ENCODE measurements at regions not wholly inside any gene's neighbourhood (a gene's known extent, or its start where the extent isn't known, plus 50 kb on each side); places are given as distances from the start of the nearest gene placed in this dataset.
A peak's percentile ranks its signal among the peaks of the same experiment; 100 is the strongest.

DNA sequence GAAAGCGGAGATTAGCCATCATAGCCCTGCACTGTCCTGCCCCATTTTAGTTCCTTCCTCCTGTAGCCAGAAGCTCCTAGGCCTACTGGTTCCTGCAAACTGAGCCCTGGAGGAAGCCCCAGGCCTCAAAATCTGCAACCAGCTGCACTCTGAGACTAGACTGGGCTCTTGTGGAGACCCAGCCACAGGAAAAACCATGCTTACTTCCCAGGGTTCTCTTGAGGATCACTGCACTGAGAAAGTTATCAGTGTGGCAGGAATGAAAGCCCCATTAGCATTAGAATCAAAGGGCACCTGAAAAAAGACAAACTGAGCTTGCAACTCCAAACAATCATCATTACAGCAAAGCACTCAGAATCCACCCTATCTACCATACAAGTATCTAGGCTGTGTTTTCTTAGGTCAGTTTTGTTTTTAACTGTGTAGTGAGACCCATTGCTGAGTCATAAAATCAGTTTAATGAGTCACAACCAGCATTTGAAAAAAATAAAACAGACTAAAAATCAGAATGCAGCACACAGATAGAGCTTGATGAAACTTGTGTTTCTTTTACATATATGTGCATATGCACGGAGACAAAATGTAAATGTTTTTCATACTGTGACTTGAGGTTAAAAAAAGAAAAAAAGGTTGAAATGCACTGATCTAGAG is 91.0 kb downstream of the UNC5CL start:
- Histone ChIP-seq H3K27ac (ENCODE audit: low read depth, low read length) (no peak overlapping the region), H3K27me3 (ENCODE audit: control insufficient read depth, insufficient read depth, low read length) (no peaks in the 10 kb centered on the region), H3K36me3 (ENCODE audit: control insufficient read depth, insufficient read depth, low read length) (no peaks in the 10 kb centered on the region), H3K4me1 (ENCODE audit: control insufficient read depth, insufficient read depth, low read length) (no peaks in the 10 kb centered on the region), H3K9me3 (ENCODE audit: control insufficient read depth, insufficient read depth, low read length) (no peaks in the 10 kb centered on the region), H3K4me3 (ENCODE audit: low read depth, low read length) (no peak overlapping the region)
- DNase-seq (ENCODE audit: low read depth in 4 of 6, low spot score in 6 of 6): no peak
- WGBS (ENCODE audit: insufficient coverage): 100% methylated on average over 2 of the region's 2 CpGs

DNA sequence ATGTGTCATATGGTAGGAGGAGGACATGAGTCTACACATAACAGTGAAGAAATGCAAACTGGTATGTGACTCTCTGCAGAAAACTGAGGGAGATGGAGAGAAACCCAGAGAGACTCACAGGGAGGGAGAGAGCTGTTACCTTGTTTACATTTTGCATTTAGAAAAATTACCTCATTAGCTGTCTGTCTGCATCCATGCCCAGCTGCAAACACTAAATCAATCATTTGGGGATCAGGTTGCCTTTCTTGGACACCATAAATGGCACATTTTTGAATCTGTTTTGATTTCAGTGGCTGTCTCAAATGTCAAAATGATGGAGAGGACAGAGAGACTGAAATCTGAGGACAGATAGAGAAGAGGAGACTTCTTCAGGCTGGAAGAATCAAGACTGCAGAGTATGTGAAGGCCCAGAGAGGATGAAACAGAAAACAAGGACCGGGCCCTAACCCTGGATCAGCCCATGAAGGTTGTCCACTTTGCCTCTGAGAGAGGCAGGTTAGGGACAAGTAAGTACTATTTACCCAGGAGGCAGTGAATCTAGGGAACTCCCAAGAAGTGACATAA is 92.2 kb downstream of the UNC5CL start:
- Histone ChIP-seq H3K9me3 (ENCODE audit: control insufficient read depth, insufficient read depth, low read length) (no peaks in the 10 kb centered on the region), H3K4me3 (ENCODE audit: low read depth, low read length) (no peak overlapping the region), H3K27ac (ENCODE audit: low read depth, low read length) (no peak overlapping the region), H3K36me3 (ENCODE audit: control insufficient read depth, insufficient read depth, low read length) (no peaks in the 10 kb centered on the region), H3K27me3 (ENCODE audit: control insufficient read depth, insufficient read depth, low read length) (no peaks in the 10 kb centered on the region), H3K4me1 (ENCODE audit: control insufficient read depth, insufficient read depth, low read length) (no peaks in the 10 kb centered on the region)
- DNase-seq (ENCODE audit: low read depth in 4 of 6, low spot score in 6 of 6): no peak
- 91% methylated on average over 1 of the region's 1 CpG for WGBS (ENCODE audit: insufficient coverage)

DNA sequence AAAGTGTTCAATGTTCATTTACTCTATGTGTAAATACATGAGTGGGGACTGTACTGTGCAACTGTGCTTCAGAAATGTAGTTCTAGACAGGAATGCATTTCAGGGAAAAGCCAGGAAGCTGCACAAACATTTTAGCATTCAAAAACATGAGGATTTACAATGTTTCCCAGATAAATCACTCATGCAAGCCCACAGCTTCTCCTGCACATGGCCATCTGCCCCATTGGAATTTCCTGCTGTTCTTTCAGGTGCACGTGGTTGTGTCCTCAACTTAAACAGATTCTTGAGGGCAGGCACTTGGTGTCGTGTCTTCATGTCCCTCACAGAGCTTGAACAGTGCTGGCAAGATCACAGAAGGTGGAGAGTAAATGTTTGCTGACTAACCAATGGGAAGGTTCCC is 101.5 kb downstream of the UNC5CL start:
- WGBS (ENCODE audit: insufficient coverage): 61% methylated on average over 2 of the region's 2 CpGs
- Histone ChIP-seq H3K27me3 (ENCODE audit: control insufficient read depth, insufficient read depth, low read length) (peaks cover 2% of the 10 kb centered on the region), H3K9me3 (ENCODE audit: control insufficient read depth, insufficient read depth, low read length) (no peaks in the 10 kb centered on the region), H3K4me1 (ENCODE audit: control insufficient read depth, insufficient read depth, low read length) (no peaks in the 10 kb centered on the region), H3K27ac (ENCODE audit: low read depth, low read length) (no peak overlapping the region), H3K4me3 (ENCODE audit: low read depth, low read length) (no peak overlapping the region), H3K36me3 (ENCODE audit: control insufficient read depth, insufficient read depth, low read length) (no peaks in the 10 kb centered on the region)
- DNase-seq (ENCODE audit: low read depth in 4 of 6, low spot score in 6 of 6): no peak

DNA sequence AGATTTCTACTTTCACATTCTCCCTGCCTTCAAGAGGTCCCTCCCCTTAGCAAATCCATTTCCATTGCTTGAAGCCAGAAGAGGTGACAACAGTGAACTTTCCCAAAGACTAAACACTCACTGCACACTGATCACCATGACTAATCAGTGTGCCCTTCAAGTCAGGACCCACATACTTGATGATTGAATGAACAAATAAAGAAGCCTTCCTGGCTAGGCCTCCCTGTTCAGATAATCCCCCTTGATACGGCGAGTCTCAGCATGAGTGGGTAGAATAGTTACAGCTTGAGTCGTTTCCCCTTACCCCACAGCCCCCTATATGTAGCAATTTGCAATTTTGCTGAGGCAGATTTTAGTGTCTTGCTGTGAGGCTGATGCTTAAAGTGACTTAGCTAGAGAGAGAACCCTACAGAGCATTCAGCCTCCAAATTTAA is 102.2 kb downstream of the UNC5CL start:
- Histone ChIP-seq H3K4me1 (ENCODE audit: control insufficient read depth, insufficient read depth, low read length) (no peaks in the 10 kb centered on the region), H3K27ac (ENCODE audit: low read depth, low read length) (no peak overlapping the region), H3K9me3 (ENCODE audit: control insufficient read depth, insufficient read depth, low read length) (no peaks in the 10 kb centered on the region), H3K4me3 (ENCODE audit: low read depth, low read length) (no peak overlapping the region), H3K27me3 (ENCODE audit: control insufficient read depth, insufficient read depth, low read length) (peaks cover 2% of the 10 kb centered on the region), H3K36me3 (ENCODE audit: control insufficient read depth, insufficient read depth, low read length) (no peaks in the 10 kb centered on the region)
- peak in 2 of 6 donors; percentile 14 to 68 for DNase-seq (ENCODE audit: low read depth in 4 of 6, low spot score in 6 of 6)
- no CpG with 5 or more reads among the region's 3 CpGs for WGBS (ENCODE audit: insufficient coverage)

DNA sequence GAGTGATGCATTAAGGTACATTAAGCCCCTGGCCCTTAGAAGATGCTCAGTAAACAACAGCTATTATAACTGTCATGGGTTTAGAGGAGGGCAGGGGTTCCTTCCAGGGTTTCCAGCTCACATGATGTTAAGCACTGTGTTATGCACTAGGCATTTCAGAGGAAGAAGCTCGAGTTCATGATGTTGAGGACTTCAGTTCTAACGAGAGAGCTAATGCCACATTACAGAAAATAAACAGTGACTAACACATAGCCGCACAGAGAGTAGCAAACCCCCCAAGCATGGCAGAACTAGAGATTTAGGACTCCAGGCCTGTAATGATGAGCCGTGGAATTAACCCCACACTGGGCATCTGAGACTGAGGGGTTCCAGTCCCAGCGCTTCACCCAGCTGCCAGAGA is 105.2 kb downstream of the UNC5CL start:
- H3K4me3 ChIP-seq (ENCODE audit: low read depth, low read length): no peak overlapping the region
- 100% methylated on average over 1 of the region's 5 CpGs for WGBS (ENCODE audit: insufficient coverage)

DNA sequence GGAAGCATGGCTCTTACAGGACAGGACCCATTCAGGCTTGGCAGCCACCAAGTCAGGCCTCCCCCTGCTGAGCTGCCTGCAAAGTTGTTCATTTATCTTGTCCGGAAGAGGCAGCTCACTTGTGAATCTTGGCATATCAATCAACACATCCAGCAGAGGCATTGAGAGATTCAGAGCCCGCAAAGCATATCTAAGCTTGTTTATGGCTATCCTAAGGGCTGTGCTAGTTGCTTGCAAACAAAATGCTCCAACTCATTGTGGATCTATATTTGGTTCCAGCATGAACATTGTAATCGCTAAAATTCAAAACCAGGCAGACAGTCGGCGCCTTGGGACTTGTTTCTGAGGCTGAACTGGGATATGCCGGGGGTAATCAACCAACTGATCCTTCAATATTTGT is 106.1 kb downstream of the UNC5CL start:
- no peaks in the 10 kb centered on the region for H3K36me3 ChIP-seq (ENCODE audit: control insufficient read depth, insufficient read depth, low read length)
- no peak overlapping the region for H3K4me3 ChIP-seq (ENCODE audit: low read depth, low read length)
- WGBS (ENCODE audit: insufficient coverage): 85% methylated on average over 6 of the region's 6 CpGs
- H3K27me3 ChIP-seq (ENCODE audit: control insufficient read depth, insufficient read depth, low read length): peaks cover 2% of the 10 kb centered on the region
- H3K27ac ChIP-seq (ENCODE audit: low read depth, low read length): no peak overlapping the region
- no peaks in the 10 kb centered on the region for H3K4me1 ChIP-seq (ENCODE audit: control insufficient read depth, insufficient read depth, low read length)
- H3K9me3 ChIP-seq (ENCODE audit: control insufficient read depth, insufficient read depth, low read length): no peaks in the 10 kb centered on the region
- DNase-seq (ENCODE audit: low read depth in 4 of 6, low spot score in 6 of 6): no peak

More for the DNA sequence above, 105.2 kb downstream of the UNC5CL start:
- Histone ChIP-seq H3K4me1 (ENCODE audit: control insufficient read depth, insufficient read depth, low read length) (no peaks in the 10 kb centered on the region), H3K9me3 (ENCODE audit: control insufficient read depth, insufficient read depth, low read length) (no peaks in the 10 kb centered on the region), H3K27ac (ENCODE audit: low read depth, low read length) (no peak overlapping the region), H3K36me3 (ENCODE audit: control insufficient read depth, insufficient read depth, low read length) (no peaks in the 10 kb centered on the region), H3K27me3 (ENCODE audit: control insufficient read depth, insufficient read depth, low read length) (peaks cover 2% of the 10 kb centered on the region)
- no peak for DNase-seq (ENCODE audit: low read depth in 4 of 6, low spot score in 6 of 6)

- no peak overlapping the region for H3K4me3 ChIP-seq (ENCODE audit: low read depth, low read length)
- no peaks in the 10 kb centered on the region for H3K9me3 ChIP-seq (ENCODE audit: control insufficient read depth, insufficient read depth, low read length)
- H3K27me3 ChIP-seq (ENCODE audit: control insufficient read depth, insufficient read depth, low read length): peaks cover 2% of the 10 kb centered on the region
- no peak overlapping the region for H3K27ac ChIP-seq (ENCODE audit: low read depth, low read length)
- H3K36me3 ChIP-seq (ENCODE audit: control insufficient read depth, insufficient read depth, low read length): no peaks in the 10 kb centered on the region
- no peaks in the 10 kb centered on the region for H3K4me1 ChIP-seq (ENCODE audit: control insufficient read depth, insufficient read depth, low read length)
- DNase-seq (ENCODE audit: low read depth in 4 of 6, low spot score in 6 of 6): no peak
- 90% methylated on average over 2 of the region's 2 CpGs for WGBS (ENCODE audit: insufficient coverage)
Measured at GRCh38 chr6:40932366-40932765, 106.7 kb downstream of the UNC5CL start.

DNA sequence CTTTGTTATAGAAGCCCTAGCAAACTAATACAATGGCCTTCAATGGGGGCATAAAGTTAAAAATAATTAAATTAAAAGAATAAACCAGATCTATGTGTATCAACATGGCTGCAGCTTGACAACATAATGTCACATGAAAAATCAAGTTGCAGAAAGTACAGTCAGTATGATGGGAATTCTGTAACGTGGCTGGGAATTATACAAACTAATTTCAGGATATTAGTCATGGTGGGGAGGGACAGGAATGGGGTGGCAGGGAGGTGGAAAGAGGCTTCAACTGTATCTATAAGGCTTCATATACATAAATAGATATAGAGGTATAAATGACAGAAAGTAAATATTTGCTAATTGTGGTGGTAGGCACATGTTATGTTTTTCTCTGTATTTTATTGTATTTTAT is 107.1 kb downstream of the UNC5CL start:
- DNase-seq (ENCODE audit: low read depth in 4 of 6, low spot score in 6 of 6): no peak
- Histone ChIP-seq H3K27me3 (ENCODE audit: control insufficient read depth, insufficient read depth, low read length) (peaks cover 2% of the 10 kb centered on the region), H3K27ac (ENCODE audit: low read depth, low read length) (no peak overlapping the region), H3K4me3 (ENCODE audit: low read depth, low read length) (no peak overlapping the region), H3K36me3 (ENCODE audit: control insufficient read depth, insufficient read depth, low read length) (no peaks in the 10 kb centered on the region), H3K4me1 (ENCODE audit: control insufficient read depth, insufficient read depth, low read length) (no peaks in the 10 kb centered on the region), H3K9me3 (ENCODE audit: control insufficient read depth, insufficient read depth, low read length) (no peaks in the 10 kb centered on the region)
- WGBS (ENCODE audit: insufficient coverage): no CpG with 5 or more reads among the region's 1 CpG

- DNase-seq (ENCODE audit: low read depth in 4 of 6, low spot score in 6 of 6): no peak
- 78% methylated on average over 3 of the region's 3 CpGs for WGBS (ENCODE audit: insufficient coverage)
- H3K27me3 ChIP-seq (ENCODE audit: control insufficient read depth, insufficient read depth, low read length): peaks cover 2% of the 10 kb centered on the region
- H3K36me3 ChIP-seq (ENCODE audit: control insufficient read depth, insufficient read depth, low read length): no peaks in the 10 kb centered on the region
- H3K4me3 ChIP-seq (ENCODE audit: low read depth, low read length): no peak overlapping the region
- H3K27ac ChIP-seq (ENCODE audit: low read depth, low read length): no peak overlapping the region
- H3K9me3 ChIP-seq (ENCODE audit: control insufficient read depth, insufficient read depth, low read length): no peaks in the 10 kb centered on the region
- H3K4me1 ChIP-seq (ENCODE audit: control insufficient read depth, insufficient read depth, low read length): no peaks in the 10 kb centered on the region
Measured at GRCh38 chr6:40930555-40930954, 108.5 kb downstream of the UNC5CL start.

DNA sequence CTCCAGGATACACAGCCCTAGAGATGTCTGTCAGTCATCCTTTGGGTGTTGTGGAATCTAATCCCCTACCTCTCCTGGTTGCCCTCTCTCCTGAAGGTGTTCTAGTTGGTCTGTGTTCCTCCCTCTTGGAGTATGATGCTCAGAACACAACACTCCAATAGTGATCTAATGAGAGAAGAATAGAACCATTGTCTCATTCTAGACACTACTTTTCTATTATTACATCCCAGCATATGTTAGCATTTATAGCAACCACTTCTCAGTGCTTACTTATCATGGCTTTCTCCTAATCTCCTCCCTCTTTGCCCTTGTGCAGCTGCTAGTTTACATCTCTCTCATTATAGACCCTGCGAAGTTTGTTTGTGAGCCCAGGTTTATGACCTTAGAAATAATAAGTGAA is 109.0 kb downstream of the UNC5CL start:
- WGBS (ENCODE audit: insufficient coverage): no CpG with 5 or more reads among the region's 1 CpG
- H3K4me3 ChIP-seq (ENCODE audit: low read depth, low read length): no peak overlapping the region
- H3K36me3 ChIP-seq (ENCODE audit: control insufficient read depth, insufficient read depth, low read length): no peaks in the 10 kb centered on the region
- no peak overlapping the region for H3K27ac ChIP-seq (ENCODE audit: low read depth, low read length)
- DNase-seq (ENCODE audit: low read depth in 4 of 6, low spot score in 6 of 6): no peak
- H3K4me1 ChIP-seq (ENCODE audit: control insufficient read depth, insufficient read depth, low read length): no peaks in the 10 kb centered on the region
- H3K9me3 ChIP-seq (ENCODE audit: control insufficient read depth, insufficient read depth, low read length): no peaks in the 10 kb centered on the region
- no peaks in the 10 kb centered on the region for H3K27me3 ChIP-seq (ENCODE audit: control insufficient read depth, insufficient read depth, low read length)
